ENCODE measurements at regions not wholly inside any gene's neighbourhood (a gene's known extent, or its start where the extent isn't known, plus 50 kb on each side); places are given as distances from the start of the nearest gene placed in this dataset.

DNA sequence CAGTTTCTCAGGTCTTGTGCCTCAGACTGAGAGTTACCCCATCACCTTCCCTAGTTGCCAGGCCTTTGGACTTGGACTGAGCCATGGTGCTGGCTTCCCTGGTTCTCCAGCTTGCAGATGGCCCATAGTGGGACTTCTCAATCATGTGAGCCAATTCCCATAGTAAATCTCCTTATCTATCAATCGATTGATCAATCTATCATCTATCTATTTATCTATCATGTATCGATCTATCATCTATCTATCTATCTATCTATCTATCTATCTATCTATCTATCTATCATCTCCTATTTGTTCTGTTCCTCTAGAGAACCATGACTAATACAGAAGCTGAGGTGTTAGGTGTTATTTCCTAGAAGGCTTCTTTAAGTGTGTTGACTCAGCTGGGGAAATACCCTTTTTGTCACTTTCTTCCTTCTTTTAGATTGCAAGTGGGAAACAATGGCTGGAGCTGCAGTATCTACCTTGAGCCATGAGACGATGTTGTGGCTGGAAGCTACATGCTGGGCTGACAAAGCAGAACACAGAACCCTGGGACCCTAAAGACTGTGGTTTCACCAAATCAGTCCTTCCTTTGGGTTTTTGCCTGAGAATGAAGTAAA, 234.7 kb upstream of the GLI3 start:
- H3K9me3 ChIP-seq = no peaks in the 10 kb centered on the region
- TF ChIP-seq, protein P1, sequence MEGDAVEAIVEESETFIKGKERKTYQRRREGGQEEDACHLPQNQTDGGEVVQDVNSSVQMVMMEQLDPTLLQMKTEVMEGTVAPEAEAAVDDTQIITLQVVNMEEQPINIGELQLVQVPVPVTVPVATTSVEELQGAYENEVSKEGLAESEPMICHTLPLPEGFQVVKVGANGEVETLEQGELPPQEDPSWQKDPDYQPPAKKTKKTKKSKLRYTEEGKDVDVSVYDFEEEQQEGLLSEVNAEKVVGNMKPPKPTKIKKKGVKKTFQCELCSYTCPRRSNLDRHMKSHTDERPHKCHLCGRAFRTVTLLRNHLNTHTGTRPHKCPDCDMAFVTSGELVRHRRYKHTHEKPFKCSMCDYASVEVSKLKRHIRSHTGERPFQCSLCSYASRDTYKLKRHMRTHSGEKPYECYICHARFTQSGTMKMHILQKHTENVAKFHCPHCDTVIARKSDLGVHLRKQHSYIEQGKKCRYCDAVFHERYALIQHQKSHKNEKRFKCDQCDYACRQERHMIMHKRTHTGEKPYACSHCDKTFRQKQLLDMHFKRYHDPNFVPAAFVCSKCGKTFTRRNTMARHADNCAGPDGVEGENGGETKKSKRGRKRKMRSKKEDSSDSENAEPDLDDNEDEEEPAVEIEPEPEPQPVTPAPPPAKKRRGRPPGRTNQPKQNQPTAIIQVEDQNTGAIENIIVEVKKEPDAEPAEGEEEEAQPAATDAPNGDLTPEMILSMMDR (IDR thresholded peaks at IDR 0.05 in 4 of 5, conservative IDR thresholded peaks at IDR 0.05 in 1 of 5) = no peak
- TF ChIP-seq POLR2A (IDR thresholded peaks at IDR 0.05) = no peak
- no peak overlapping the region for H3K4me3 ChIP-seq
- in situ Hi-C loops (cut with MboI; ENCODE audit: low sequenced_read_pairs in 4 of 4) = no loop called here
- H3K4me1 ChIP-seq = no peaks in the 10 kb centered on the region
- ATAC-seq (no peak), DNase-seq (no peak)
- H3K36me3 ChIP-seq = no peaks in the 10 kb centered on the region
- no peak overlapping the region for H3K27ac ChIP-seq
- no peaks in the 10 kb centered on the region for H3K27me3 ChIP-seq
- intact Hi-C loops (cut with DNase I; ENCODE audit: low total_unique reads) = no loop called here

DNA sequence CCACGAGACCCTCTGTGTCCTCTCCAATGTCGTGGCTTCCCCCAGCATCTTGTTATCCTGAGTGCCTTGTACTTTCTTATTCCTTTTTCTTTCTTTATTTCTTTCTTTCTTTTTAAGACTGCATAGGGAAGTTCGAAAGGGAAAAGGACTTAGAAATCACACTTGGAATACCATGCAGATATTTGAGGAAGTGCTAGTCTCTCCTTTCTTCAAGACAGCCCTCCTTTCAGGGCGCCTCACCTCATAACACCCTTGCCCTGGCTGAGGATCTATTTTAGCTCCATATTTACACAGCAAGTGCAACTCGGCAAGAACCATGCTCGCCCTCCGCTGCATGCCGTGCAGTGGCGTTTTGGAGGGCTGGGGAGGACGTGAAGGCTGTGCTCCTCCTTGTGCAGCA, 232.3 kb upstream of the GLI3 start:
- no peak for TF ChIP-seq POLR2A (IDR thresholded peaks at IDR 0.05)
- TF ChIP-seq, protein P1 (IDR thresholded peaks at IDR 0.05 in 4 of 5, conservative IDR thresholded peaks at IDR 0.05 in 1 of 5) = no peak
- ATAC-seq = no peak
- intact Hi-C loops (cut with DNase I; ENCODE audit: low total_unique reads) = no loop called here
- Histone ChIP-seq H3K9me3 (no peaks in the 10 kb centered on the region), H3K4me3 (no peak overlapping the region), H3K36me3 (no peaks in the 10 kb centered on the region), H3K4me1 (no peaks in the 10 kb centered on the region), H3K27me3 (no peaks in the 10 kb centered on the region), H3K27ac (no peak overlapping the region)
- in situ Hi-C loops (cut with MboI; ENCODE audit: low sequenced_read_pairs in 4 of 4) = no loop called here
- DNase-seq = no peak

DNA sequence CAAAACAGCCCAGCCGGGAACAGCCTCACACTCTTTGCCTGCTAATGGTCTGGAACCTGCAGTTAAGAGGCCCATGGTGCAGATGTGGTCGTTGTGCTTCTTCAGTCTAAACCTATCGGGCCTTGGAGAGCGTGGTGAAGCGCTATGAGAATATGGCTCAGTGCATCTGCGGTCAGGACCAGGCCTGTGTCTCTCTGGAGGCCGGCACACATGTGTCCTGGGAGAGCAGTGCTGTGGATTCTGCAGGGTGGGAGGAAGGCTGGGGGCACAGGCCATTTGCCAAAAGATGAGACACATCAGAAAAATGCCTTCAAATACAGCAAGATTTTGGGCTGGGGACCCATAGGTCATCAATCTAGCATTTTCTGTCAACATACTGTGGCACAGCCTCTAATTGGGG, 231.5 kb upstream of the GLI3 start:
- H3K9me3 ChIP-seq = no peaks in the 10 kb centered on the region
- no peak overlapping the region for H3K4me3 ChIP-seq
- no peak overlapping the region for H3K27ac ChIP-seq
- no peaks in the 10 kb centered on the region for H3K4me1 ChIP-seq
- no peaks in the 10 kb centered on the region for H3K27me3 ChIP-seq
- TF ChIP-seq POLR2A (IDR thresholded peaks at IDR 0.05) = no peak
- TF ChIP-seq, protein P1 (IDR thresholded peaks at IDR 0.05 in 4 of 5, conservative IDR thresholded peaks at IDR 0.05 in 1 of 5) = no peak
- DNase-seq (no peak), ATAC-seq (no peak)
- H3K36me3 ChIP-seq = no peaks in the 10 kb centered on the region
- intact Hi-C loops (cut with DNase I; ENCODE audit: low total_unique reads) (no loop called here), in situ Hi-C loops (cut with MboI; ENCODE audit: low sequenced_read_pairs in 4 of 4) (no loop called here)

DNA sequence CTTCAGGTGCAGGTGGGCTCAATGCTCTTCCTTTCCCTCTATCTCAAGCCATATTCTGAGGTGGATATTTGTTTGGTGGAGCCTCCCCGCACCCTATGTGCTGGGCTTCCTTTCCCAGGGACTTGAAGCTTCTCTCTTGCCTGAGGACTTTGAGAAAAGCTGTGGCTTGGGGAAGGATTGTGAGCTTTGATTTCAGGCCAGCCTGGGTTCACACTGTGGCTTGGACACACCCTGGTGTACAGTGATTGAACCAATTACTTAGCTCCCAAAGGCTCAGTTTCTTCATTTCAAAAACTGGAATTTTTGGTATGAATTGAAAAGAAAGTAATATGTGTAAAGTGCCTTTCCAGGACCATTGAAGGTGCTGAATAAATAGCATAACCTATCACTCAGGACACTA, 224.5 kb upstream of the GLI3 start:
- ATAC-seq = no peak
- Histone ChIP-seq H3K4me1 (no peaks in the 10 kb centered on the region), H3K27ac (no peak overlapping the region), H3K4me3 (no peak overlapping the region), H3K9me3 (no peaks in the 10 kb centered on the region), H3K27me3 (no peaks in the 10 kb centered on the region), H3K36me3 (no peaks in the 10 kb centered on the region)
- TF ChIP-seq, protein P1 (IDR thresholded peaks at IDR 0.05 in 4 of 5, conservative IDR thresholded peaks at IDR 0.05 in 1 of 5) = no peak
- no peak for TF ChIP-seq POLR2A (IDR thresholded peaks at IDR 0.05)
- intact Hi-C loops (cut with DNase I; ENCODE audit: low total_unique reads) (no loop called here), in situ Hi-C loops (cut with MboI; ENCODE audit: low sequenced_read_pairs in 4 of 4) (no loop called here)
- no peak for DNase-seq

DNA sequence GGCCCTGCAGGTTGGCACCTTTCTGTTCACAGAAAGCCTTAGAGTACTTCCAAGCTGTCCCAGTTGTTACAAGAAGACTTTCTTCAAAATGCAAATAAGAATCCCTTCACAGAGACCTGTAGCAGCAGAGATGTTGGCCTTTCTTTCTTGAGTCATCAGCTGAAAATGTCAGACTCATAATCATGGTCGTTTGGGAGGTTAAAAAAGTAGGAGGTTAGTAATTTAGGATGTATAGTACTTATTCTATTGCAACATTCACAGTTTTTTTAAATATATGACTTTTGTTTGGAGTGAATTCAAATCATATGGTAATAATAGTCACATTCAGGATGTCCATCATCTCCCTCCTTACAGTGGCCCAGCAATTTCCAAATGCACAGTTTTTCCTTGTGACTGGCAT, 223.9 kb upstream of the GLI3 start:
- intact Hi-C loops (cut with DNase I; ENCODE audit: low total_unique reads) = no loop called here
- no peak overlapping the region for H3K27ac ChIP-seq
- no peak overlapping the region for H3K4me3 ChIP-seq
- H3K27me3 ChIP-seq = no peaks in the 10 kb centered on the region
- TF ChIP-seq POLR2A (IDR thresholded peaks at IDR 0.05) = no peak
- TF ChIP-seq, protein P1 (IDR thresholded peaks at IDR 0.05 in 4 of 5, conservative IDR thresholded peaks at IDR 0.05 in 1 of 5) = no peak
- H3K36me3 ChIP-seq = no peaks in the 10 kb centered on the region
- H3K9me3 ChIP-seq = no peaks in the 10 kb centered on the region
- in situ Hi-C loops (cut with MboI; ENCODE audit: low sequenced_read_pairs in 4 of 4) = no loop called here
- ATAC-seq = no peak
- DNase-seq = no peak
- H3K4me1 ChIP-seq = no peaks in the 10 kb centered on the region

Data from gastrocnemius medialis (tissue), 4 donors.